Activated T-cell treated with anti-CD3 and anti-CD28 coated beads for 24 hours (primary cell): ENCODE measurements at regions not wholly inside any gene's neighbourhood (a gene's known extent, or its start where the extent isn't known, plus 50 kb on each side); places are given as distances from the start of the nearest gene placed in this dataset.
"Not testable (repeated sequence)": the region's sequence is repeated elsewhere in the genome, so short reads cannot be mapped to it uniquely, and the experiment has no call there.

Source experiments
- DNase-seq: peaks from one replicate; pipeline ENCODE4 v3.0.0-alpha.2; 2020; ENCODE audit warnings: low read depth

- no peak for DNase-seq
Measured at GRCh38 chr2:16362611-16363010, 303.0 kb downstream of the CYRIA start.

DNA sequence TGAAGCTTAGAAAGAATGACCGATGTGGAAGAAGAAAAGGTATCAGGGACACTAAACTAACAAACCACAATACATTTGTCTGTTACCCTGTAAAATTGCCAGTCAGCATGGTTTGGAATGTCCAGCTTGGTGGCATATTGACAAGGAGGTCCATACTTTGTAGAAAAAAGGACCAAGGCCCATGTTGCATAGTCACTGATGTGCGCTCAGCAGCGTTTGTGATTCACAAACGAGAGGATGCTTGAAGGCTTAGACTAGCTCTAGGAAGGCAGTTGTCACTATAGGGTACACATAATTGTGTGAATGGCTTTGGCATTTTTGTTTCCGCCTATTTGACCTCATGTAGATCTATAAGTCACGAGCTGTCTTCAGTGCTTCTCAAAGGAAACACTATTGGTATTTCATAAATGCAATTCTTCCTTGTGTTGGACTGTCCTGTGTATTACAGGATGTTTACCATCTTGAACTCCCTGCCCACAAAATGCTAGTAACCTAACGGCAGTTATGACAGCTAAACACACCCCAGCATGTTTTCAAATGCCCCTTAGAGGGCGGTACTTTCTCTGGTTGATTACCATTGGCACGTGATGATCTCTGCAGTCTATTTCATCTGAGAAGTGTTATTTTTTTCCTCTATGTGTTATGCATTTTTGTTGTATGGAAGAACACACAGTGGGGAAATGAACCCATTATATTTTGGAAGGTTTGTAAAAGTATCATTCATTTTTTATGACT, 304.2 kb downstream of the CYRIA start:
- DNase-seq: no peak

- DNase-seq: no peak
Measured at GRCh38 chr2:16359961-16360360, 305.7 kb downstream of the CYRIA start.

DNA sequence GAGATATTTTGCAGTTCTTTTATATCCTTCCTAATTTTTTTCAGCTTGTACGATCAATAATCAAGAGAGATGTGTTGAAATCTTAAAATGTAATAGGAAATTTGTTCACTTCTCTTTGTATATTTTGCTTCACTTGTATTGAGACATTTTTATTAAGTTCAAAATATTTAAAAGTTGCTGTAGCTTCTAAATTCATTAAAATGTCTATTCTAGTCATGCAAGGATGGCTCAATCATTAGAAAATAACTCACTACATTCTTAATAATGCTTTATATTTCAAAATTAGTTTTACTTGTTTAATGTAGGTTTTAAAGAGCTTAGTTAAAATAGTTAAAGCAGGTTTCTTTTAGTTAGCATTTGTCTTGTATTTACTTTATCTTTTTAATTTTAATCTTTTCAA, 308.4 kb downstream of the CYRIA start:
- DNase-seq: no peak

GRCh38 chr2:16351541-16351940, 314.1 kb downstream of the CYRIA start:
- no peak for DNase-seq

- no peak for DNase-seq
Measured at GRCh38 chr2:16351137-16351536, 314.5 kb downstream of the CYRIA start.

GRCh38 chr2:16350211-16350610, 315.4 kb downstream of the CYRIA start:
- no peak for DNase-seq

DNA sequence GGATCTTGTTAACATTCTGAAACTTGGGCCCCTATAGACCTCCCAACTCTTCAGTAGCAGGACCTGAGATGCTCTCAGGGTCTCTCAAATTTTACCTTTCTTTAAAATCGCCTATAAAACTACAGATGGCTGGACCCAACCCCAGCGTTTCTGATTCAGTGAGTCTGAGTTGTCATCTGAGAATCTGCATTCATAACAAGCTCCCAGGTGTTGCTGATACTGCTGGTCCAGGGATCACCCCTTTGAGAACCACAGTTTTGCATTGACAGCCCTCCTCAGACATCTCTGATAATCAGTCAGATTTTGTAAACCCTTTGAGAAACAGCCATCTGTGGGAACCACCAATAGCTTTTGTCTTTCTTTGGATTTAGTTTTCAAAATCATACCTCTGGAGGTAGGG, 315.8 kb downstream of the CYRIA start:
- no peak for DNase-seq

DNA sequence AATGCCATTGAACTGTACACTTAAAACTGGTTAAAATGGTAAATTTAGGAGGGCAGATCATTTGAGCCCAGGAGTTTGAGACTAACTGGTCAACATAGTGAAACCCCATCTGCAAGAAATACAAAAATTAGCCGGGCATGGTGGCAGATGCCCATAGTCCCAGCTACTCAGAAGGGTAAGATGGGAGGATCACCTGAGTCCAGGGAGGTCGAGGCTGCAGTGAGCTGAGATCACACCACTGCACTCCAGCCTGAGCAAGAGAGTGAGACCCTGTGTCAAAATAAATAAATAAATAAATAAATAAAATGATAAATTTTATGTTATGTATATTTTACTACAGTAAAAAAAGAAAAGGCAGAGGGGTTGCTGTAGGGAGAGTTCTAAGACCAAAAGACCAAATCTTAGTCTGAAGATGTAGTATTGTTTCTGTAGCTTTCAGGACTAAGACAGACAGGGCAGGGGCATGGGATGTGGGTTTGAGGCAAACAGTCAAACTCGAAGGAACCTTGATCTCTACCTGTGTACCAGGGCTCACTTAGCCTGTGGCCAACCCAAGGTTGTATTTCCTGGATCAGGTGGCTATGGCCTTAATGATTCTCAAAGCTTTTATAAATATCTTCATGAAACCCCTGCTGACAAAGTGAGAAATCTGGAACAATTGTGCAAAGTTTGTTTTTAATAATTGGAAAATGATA, 316.7 kb downstream of the CYRIA start:
- DNase-seq: no peak

DNA sequence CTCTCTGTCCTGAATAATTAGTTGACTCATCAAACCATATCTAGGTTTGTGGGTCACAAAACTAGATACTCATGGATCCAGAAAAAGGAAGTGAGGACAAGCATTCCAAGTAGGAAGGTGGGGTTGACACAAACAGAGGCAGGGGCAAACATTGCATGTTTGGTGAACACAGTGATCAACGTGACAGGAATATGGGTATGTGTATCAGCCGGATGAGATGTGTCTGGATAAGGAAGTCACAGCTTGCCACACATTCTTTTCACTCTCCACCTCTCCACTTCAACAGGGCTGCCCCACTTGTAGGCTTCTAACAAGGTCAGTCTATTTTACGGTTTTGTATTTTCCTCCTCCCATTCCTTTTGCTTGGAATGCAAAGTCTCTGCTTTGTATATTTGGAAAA, 319.0 kb downstream of the CYRIA start:
- DNase-seq: no peak

DNA sequence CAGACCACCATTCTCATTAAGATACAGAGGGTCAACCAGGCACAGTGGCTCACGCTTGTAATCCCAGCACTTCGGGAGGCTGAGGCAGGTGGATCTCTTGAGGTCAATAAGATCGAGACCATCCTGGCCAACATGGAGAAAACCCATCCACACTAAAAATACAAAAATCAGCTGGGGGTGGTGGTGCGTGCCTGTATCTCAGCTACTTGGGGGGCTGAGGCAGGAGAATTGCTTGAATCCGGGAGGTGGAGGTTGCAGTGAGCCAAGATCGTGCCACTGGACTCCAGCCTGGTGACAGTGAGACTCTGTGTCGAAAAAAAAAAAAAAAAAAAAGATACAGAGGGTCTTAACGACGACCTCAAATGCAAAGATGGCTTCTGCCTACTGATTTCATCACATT, 320.4 kb downstream of the CYRIA start:
- DNase-seq: not testable (repeated sequence)

DNA sequence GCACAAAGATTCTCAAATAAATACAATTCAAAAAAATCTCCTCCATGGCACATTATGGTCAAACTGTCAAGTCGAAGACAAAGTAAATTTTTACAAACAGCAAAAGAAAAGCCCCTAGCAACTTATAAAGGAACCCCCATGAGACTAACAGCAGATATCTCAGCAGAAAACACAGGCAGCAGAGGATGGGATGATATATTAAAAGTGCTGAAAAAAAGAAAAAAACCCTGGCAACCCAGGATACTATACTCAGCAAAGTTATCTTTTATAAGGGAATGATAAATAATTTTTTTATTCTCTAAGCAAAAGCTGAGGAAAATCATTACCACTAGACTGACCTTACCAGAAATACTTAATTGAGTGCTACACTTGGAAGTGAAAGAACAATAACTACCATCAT, 326.4 kb downstream of the CYRIA start:
- no peak for DNase-seq

DNA sequence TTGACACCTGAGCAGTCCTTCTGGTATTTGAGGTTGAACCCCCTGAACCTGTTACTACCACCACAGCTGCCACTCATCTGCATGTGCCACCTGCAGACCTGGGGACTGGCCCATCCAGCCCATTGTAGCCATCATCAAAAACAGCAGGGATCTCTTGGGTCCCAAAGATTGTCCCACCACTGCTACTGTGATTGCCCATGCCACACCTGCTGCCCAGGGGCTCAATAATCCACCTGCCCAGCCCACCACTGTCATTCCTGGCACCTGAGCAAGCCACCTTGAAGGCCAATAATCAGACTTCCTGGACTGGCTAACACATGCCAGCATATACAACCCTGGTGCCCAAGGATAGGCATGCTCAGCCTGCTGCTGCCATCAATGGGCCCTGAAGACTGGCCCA, 327.6 kb downstream of the CYRIA start:
- DNase-seq: no peak

GRCh38 chr2:16336916-16337315, 328.7 kb downstream of the CYRIA start:
- DNase-seq: no peak

- DNase-seq: no peak
Measured at GRCh38 chr2:16336491-16336890, 329.1 kb downstream of the CYRIA start.

GRCh38 chr2:16335947-16336346, 329.7 kb downstream of the CYRIA start:
- no peak for DNase-seq

GRCh38 chr2:16335604-16335930, 330.1 kb downstream of the CYRIA start:
- DNase-seq: no peak

DNA sequence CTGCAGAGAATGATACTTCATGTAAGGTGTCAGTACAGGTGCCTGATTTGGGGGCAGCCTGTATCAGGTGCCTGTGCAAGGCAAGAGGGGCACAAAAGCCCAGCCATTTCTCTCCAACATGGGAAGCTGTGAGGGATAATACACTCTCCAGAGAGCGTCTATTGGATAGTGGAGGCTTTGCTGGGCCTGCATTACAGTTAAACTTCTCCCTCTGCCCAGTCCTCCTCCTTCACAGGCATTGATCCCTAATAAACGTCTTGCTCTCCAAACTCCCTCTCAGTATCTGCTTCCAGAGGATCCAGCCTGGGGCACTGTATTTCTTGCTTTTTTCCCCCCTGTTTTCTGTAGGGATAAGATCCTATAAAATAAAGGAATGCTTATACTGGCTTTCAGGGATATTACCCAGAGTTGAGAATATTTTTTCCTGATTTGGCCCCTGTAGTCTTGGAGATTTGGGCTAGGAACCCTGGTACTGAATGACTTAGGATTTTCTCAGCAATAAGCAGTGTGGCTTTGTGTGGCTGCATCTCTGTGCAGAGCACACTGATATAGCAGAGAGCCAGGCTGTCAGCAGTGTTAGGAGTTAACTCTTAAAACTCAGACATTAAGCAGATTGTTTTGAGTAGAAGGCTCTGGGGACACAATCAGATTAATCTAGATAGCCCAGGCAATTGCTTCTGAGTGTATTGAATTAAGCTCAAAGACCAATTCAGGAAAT, 330.6 kb downstream of the CYRIA start:
- no peak for DNase-seq

- no peak for DNase-seq
Measured at GRCh38 chr2:16334366-16334765, 331.3 kb downstream of the CYRIA start.

GRCh38 chr2:16333681-16334080, 332.0 kb downstream of the CYRIA start:
- DNase-seq: no peak

DNA sequence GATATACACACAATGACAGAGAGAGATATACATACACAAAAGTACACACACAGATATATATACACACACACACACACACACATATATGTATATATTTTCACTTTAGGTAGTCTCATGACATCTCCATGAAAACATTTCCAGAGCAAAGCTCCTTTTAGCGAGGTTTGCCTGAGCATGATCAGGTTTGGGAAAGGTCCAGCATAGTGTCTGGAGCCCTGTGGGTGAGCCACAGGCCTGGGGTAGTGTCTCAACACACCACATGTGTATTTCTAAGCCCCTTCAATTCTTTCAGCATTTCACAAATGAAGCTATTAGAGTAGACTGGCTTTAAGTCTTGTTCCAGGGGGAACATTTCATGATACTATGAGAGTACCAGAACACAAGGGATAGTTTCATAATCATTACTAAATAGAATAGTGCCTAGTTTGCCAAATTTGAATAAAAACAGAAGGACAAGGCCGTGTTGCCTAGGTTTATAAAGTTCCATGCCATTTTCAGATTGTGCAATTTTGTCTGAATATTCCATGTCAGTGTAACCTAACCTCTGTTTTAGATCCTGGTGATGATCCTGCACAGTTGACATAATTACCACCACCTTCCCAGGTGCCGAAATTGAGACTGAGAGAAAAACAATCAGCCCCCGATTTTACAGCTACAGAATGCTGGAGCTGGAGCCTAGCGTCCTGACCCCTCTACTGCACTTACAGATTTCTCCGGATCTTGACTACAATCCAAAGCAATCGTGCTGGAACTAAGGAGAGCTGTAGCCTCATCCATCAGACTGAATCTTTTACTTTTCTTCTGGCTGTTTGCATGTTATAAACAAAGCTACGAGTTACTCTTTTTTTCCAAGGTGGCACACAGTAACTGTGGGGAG, 332.7 kb downstream of the CYRIA start:
- no peak for DNase-seq

- DNase-seq: no peak
Measured at GRCh38 chr2:16331772-16332171, 333.9 kb downstream of the CYRIA start.
